ENCODE measurements at regions not wholly inside any gene's neighbourhood (a gene's known extent, or its start where the extent isn't known, plus 50 kb on each side); places are given as distances from the start of the nearest gene placed in this dataset.
"Not testable (repeated sequence)": the region's sequence is repeated elsewhere in the genome, so short reads cannot be mapped to it uniquely, and the experiment has no call there.

- H3K27ac ChIP-seq, result no peak overlapping the region
- no peak overlapping the region for H3K4me3 ChIP-seq
Measured at GRCh38 chr13:101003566-101003965, 329.0 kb upstream of the TMTC4 start.

GRCh38 chr13:100989392-100989791 lies 314.8 kb upstream of the TMTC4 start:
- Histone ChIP-seq H3K27ac (no peak overlapping the region), H3K4me3 (no peak overlapping the region)

DNA sequence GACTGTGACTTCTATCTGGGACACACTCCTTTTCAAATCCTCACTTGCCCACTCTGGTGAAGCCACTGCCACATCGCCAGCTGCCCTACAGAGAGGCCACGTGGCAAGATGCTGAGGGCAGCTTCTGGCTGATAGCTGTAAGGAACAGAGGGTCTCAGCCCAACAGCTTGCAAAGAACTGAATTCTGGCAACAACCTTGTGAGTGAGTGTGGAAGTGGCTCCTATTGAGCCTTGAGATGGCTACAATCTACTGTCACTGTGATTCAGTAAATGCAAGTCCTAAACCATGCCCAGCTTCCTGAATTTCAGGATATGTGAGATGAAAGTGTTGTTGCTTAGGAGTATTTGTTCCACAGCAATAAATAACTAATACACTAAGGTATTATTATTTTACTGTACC lies 314.3 kb upstream of the TMTC4 start:
- H3K27ac ChIP-seq, result no peak overlapping the region
- H3K4me3 ChIP-seq, result no peak overlapping the region

- Histone ChIP-seq H3K4me3 (no peak overlapping the region), H3K27ac (no peak overlapping the region)
Measured at GRCh38 chr13:100987948-100988347, 313.4 kb upstream of the TMTC4 start.

- H3K4me3 ChIP-seq, result no peak overlapping the region
- H3K27ac ChIP-seq, result no peak overlapping the region
Measured at GRCh38 chr13:100986571-100986970, 312.0 kb upstream of the TMTC4 start.

GRCh38 chr13:100984085-100984705 lies 309.6 kb upstream of the TMTC4 start:
- Histone ChIP-seq H3K27ac (no peak overlapping the region), H3K4me3 (no peak overlapping the region)

DNA sequence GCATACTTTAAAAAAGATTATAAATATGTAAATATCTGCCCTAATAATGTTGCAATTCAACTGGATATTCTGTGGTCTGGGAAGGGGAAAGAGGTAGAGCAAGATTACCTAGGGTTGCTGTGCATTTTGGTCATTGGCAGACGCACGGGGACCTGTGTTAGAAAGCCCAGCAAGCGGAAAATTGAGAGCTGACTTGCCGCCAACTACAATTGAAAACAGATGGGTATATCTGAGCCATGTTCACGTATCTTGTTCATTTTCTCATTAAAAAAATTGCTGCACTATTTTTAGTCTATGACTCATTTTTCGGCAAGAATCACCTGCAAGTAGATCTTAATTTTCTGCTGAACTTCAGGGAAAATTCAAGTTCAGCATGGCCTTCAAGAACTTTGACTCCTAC lies 308.5 kb upstream of the TMTC4 start:
- no peak overlapping the region for H3K27ac ChIP-seq
- H3K4me3 ChIP-seq, result no peak overlapping the region

- no peak overlapping the region for H3K27ac ChIP-seq
- no peak overlapping the region for H3K4me3 ChIP-seq
Measured at GRCh38 chr13:100980171-100980570, 305.6 kb upstream of the TMTC4 start.

DNA sequence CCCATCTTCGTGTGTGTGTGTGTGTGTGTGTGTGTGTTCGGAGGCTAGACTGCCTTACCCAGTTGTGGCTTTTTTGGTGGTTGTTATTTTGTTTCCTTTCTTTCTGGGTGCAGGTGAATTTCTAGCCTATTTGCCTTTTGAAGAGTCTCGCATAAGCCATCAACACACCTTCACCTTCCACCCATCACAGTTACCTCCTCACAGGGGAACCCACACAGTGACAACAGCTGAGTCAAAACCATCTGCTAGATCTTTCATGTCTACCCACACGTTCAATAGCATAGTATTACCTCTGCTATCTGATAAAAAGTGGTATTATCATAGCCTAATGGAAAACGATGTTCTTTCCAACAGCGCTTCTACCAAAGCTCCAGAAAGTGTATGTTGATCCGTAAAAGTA lies 303.2 kb upstream of the TMTC4 start:
- no peak overlapping the region for H3K27ac ChIP-seq
- no peak overlapping the region for H3K4me3 ChIP-seq

- Histone ChIP-seq H3K4me3 (no peak overlapping the region), H3K27ac (no peak overlapping the region)
Measured at GRCh38 chr13:100976993-100977392, 302.4 kb upstream of the TMTC4 start.

GRCh38 chr13:100975666-100976065 lies 301.1 kb upstream of the TMTC4 start:
- not testable (repeated sequence) for H3K27ac ChIP-seq, H3K4me3 ChIP-seq

GRCh38 chr13:100962585-100962984 lies 288.0 kb upstream of the TMTC4 start:
- Histone ChIP-seq H3K27ac (no peak overlapping the region), H3K4me3 (no peak overlapping the region)

DNA sequence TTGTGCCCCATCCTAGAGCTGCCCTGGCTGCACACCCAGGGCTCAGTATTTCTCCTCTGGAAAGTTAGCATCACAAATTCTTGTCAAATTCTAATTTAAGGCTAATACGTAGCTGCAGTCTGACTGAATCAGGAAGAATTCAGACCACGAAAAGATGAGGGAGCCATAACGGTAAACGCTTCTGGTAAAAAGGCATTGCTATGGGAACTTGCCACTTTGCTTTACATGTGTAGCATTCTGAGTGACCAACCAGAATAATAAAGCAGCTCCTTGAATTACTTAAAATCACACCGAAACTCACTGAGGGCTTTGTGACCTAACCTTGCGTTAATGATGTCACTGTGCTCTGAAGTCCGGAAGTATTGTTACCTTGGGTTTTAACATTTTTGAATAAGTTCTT lies 286.6 kb upstream of the TMTC4 start:
- no peak overlapping the region for H3K27ac ChIP-seq
- no peak overlapping the region for H3K4me3 ChIP-seq

GRCh38 chr13:100958831-100959230 lies 284.2 kb upstream of the TMTC4 start:
- H3K4me3 ChIP-seq, result no peak overlapping the region
- no peak overlapping the region for H3K27ac ChIP-seq

DNA sequence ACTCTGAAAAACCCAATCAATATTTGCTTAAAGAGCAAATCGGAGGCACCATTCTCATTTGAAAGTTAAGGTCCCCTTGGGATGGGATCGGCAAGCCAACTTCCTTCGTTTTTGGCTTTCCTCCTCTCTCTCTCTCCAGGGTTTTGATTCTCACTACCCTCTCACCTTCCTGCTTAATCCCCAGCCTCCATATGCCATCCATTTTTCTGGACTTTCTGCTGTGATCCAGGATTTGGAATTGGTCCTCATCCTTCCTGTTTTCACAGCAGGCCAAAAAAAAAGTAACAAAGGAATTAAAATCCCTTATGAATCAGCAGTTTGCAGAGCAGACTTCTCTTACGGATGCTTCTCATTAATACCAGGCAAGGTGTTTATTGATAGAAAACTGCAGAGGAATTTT lies 283.1 kb upstream of the TMTC4 start:
- no peak overlapping the region for H3K27ac ChIP-seq

DNA sequence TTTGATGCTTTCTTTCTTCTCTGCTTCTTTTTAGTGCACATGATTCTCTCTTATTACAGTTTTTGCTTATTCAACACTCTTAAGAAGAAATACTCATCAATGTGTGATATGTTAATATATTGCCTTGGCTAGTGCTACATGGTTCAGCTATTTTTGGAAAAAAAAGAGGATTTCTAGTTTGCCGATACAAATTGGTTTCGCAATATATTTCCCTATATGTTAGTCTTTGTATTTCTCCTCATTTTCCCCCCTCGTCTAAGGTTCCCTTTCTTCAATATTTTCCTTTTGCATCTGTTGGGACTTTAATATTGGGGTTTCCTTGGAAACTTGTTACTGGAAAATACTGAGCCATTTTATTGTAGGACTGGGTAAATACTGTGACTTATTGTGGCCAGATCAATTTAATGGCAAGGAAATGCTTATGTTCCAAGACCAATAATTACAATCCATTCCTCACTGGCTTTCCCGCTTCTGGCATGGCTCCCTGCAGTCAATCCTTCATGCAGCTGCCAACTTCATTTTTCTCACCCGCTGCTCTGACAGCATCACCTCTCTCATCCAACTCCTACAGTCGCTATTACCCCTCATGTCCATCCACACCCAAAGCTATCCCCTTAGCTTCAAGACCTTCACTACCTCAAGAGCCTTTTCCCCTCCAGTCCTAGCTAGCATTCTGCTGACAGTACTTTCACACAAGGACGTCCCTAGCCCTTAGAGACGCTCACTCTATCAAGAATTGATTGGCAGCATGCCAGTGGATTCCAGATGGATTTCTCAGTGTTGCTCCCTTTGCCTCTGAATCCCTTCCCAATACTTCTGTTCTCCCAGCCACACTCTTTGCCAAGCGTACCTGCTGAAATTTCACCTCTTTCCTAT lies 280.1 kb upstream of the TMTC4 start:
- H3K4me3 ChIP-seq, result no peak overlapping the region
- H3K27ac ChIP-seq, result no peak overlapping the region

More for the DNA sequence above, 283.1 kb upstream of the TMTC4 start:
- no peak overlapping the region for H3K4me3 ChIP-seq

GRCh38 chr13:100951016-100951415 lies 276.4 kb upstream of the TMTC4 start:
- Histone ChIP-seq H3K4me3 (no peak overlapping the region), H3K27ac (no peak overlapping the region)

DNA sequence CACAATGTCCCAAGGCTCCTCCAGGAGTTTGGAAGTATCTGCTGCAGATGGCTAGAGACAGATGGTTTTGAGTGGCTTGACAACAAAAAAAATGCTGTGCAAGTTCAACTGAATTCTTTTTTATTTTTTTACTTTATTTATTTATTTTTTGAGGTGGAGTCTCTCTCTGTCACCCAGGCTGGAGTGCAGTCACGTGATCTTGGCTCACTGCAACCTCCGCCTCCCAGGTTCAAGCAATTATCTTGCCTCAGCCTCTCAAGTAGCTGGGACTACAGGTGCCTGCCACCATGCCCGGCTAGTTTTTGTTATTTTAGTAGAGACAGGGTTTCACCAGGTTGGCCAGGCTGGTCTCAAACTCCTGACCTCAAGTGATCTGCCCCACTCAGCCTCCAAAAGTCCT lies 274.3 kb upstream of the TMTC4 start:
- not testable (repeated sequence) for H3K4me3 ChIP-seq, H3K27ac ChIP-seq

DNA sequence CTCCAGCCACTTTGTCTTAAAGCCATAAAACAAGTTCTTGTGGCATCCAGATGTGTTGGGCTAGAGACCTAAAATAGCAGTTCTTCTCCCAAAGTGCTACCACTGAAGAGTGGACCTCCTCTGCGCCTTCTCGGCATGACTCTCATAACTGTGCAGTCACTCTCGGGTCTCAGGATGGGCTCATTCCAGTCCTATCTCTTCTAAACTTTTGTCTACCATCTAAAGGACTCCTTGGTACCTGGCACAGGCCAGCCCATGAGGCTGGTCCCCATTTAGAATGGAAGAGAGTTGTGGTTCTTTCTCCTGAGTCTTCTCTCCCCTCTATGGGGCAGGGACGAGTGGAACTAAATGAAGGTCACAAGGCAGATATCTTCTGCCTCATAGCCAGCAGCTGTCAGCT lies 272.0 kb upstream of the TMTC4 start:
- H3K27ac ChIP-seq, result no peak overlapping the region
- no peak overlapping the region for H3K4me3 ChIP-seq

DNA sequence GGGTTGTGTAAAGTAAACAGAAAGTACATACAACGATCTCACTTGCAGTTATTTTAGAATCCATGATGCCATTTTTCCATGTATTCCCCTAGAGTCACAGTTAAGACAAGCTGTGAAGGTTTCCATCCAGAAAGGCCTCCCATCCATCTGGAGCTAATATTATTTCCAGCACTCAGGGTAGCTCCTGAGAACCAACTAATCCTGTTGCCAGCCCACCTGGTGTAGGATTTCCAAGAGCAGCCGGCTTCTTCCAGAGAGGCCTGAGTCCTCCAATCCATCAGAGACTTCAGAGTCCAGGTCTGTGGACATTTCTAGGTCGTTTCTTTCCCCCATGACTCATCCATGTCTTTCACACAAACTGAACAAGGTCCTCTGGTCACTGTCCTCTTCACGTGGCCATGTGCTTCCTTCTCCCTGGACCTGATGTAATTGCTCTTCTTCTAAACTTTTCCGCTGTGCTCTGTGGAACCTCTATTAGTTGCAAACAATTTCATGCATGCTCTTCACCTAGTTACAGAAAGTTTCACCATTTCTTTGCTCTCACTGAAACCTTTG lies 270.3 kb upstream of the TMTC4 start:
- H3K27ac ChIP-seq, result no peak overlapping the region
- no peak overlapping the region for H3K4me3 ChIP-seq

DNA sequence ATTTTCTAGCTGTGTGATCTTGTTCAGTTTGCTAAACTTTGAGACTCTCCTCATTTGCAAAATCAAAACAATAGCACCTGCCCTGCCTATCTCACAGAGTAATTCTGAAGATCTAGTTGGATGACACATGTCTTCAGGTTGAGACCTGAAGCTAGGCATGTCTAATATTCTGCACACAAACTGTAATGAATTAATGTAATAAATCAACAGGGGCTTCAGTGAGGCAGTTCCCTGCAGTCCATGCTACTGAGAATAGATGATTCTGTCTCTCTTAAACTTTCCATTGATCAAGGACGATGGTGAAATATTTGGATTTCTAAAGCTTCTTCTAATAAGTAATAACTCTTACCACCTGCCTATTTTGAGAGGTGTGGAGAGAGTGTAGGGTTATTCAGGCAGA lies 268.1 kb upstream of the TMTC4 start:
- no peak overlapping the region for H3K4me3 ChIP-seq

More for the DNA sequence above, 268.1 kb upstream of the TMTC4 start:
- H3K27ac ChIP-seq, result no peak overlapping the region

Data from skin epidermis (tissue), 12 donors.